ENCODE measurements at regions not wholly inside any gene's neighbourhood (a gene's known extent, or its start where the extent isn't known, plus 50 kb on each side); places are given as distances from the start of the nearest gene placed in this dataset.

DNA sequence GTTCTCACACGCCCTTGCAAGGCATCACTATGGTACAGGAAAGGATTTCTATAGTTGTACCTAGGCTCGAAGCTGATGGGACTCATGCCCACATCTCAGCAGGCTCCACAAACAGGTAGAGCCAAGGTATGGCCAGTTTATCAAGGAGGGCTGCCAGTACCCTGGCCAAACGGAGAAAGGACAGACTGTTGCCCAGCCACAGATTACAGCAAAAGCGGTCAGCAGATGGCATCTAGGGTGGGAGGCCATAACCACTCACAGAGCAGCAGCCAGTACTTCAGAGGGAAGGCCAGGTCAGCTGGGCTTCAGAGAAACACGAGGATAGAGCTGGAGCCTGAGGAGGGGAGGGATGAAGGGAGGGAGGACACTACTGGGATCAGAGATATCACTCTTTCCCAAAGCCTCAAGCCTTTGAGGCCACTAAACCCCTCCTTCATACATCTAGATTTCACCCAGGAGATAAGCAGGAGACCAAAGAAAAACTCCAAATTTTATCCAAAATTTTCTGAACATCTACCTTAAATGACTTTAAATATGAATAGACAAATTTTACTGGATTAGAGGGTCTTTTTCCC is 904.2 kb upstream of the NXPH2 start:
- TF ChIP-seq, protein P1, sequence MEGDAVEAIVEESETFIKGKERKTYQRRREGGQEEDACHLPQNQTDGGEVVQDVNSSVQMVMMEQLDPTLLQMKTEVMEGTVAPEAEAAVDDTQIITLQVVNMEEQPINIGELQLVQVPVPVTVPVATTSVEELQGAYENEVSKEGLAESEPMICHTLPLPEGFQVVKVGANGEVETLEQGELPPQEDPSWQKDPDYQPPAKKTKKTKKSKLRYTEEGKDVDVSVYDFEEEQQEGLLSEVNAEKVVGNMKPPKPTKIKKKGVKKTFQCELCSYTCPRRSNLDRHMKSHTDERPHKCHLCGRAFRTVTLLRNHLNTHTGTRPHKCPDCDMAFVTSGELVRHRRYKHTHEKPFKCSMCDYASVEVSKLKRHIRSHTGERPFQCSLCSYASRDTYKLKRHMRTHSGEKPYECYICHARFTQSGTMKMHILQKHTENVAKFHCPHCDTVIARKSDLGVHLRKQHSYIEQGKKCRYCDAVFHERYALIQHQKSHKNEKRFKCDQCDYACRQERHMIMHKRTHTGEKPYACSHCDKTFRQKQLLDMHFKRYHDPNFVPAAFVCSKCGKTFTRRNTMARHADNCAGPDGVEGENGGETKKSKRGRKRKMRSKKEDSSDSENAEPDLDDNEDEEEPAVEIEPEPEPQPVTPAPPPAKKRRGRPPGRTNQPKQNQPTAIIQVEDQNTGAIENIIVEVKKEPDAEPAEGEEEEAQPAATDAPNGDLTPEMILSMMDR (IDR thresholded peaks at IDR 0.05): no peak
- no peak for TF ChIP-seq ZFX (IDR thresholded peaks at IDR 0.05; ENCODE audit: borderline replicate concordance)

Data from 22Rv1 (cell line).